HepG2 (cell line): ENCODE measurements at regions not wholly inside any gene's neighbourhood (a gene's known extent, or its start where the extent isn't known, plus 50 kb on each side); places are given as distances from the start of the nearest gene placed in this dataset.

Source experiments
- ATAC-seq: fragments of 200-7000 bp; cut with Tn5 transposase; 3 replicates; pipeline ENCODE4 v1.9.1; 2020; ENCODE audit warnings: mild to moderate bottlenecking, moderate library complexity
- BruUV-seq: library from RNA; stranded (reverse); fragments of 400-500 nt; replicated peaks from 2 replicates; lab custom pipeline; 2021; lab: Mats Ljungman, UMichigan
- CTCF ChIA-PET: fragments of 300-600 bp; formaldehyde crosslinking; extraction: SDS; loops from one replicate; lab custom pipeline; 2021; ENCODE audit warnings: low total read pairs, inconsistent platforms, low intra/inter-chr PET ratio; lab: Yijun Ruan, JAX
- POLR2A ChIA-PET: fragments of 350-600 bp; sonication (Branson Sonifier 250); formaldehyde crosslinking; loops from one replicate; lab custom pipeline; 2020; ENCODE audit warnings: antibody characterized with exemption, inconsistent platforms; lab: Yijun Ruan, JAX
- DNase-seq: peaks from one replicate; pipeline ENCODE4 v3.0.0-alpha.2; 2015; ENCODE audit warnings: low spot score
- FAIRE-seq: peaks from 3 replicates; lab custom pipeline; 2011; peaks lifted over from hg19 to GRCh38; lab: Jason Lieb, UNC
- H2AFZ ChIP-seq: one replicate; pipeline ENCODE4 v1.6.1; 2011; ENCODE audit warnings: low read length, inconsistent platforms
- H3K27ac ChIP-seq: fragments of 300-600 bp; 3 replicates; pipeline ENCODE4 v1.8.0; 2011; ENCODE audit warnings: mixed run types, mild to moderate bottlenecking, mixed read lengths, low read length, inconsistent platforms; ENCODE audit not compliant: insufficient read depth; ENCODE audit errors: extremely low read length
- H3K27me3 ChIP-seq, 2 experiments: fragments of 200-600 bp in 1 of 2; 2 replicates in 1 of 2; 3 replicates in 1 of 2; pipeline versions ENCODE4 v1.6.0 to v1.8.0; 2011; ENCODE audit warnings: low read length in 2 of 2, mild to moderate bottlenecking in 2 of 2, moderate library complexity in 2 of 2, inconsistent platforms in 1 of 2; ENCODE audit not compliant: insufficient read depth in 2 of 2, control insufficient read depth in 1 of 2
- H3K36me3 ChIP-seq, 2 experiments: fragments of 200-600 bp in 1 of 2; replicated peaks in 1 of 2; 2 replicates in 1 of 2; 3 replicates in 1 of 2; pipeline versions ENCODE4 v1.5.1 to v1.8.0; 2011; ENCODE audit warnings: low read length in 2 of 2, inconsistent platforms in 1 of 2; ENCODE audit not compliant: insufficient read depth in 2 of 2, control insufficient read depth in 1 of 2
- H3K4me1 ChIP-seq: 2 replicates; pipeline ENCODE4 v1.5.1; 2012; ENCODE audit warnings: low read length, inconsistent platforms; ENCODE audit not compliant: insufficient read depth
- H3K4me2 ChIP-seq: 2 replicates; pipeline ENCODE4 v1.6.0; 2011; ENCODE audit warnings: low read depth, low read length, inconsistent platforms
- H3K4me3 ChIP-seq, 3 experiments: fragments of 200-600 bp in 1 of 3; sonication (generic), shearing (Covaris generic) in 1 of 3; replicated peaks in 1 of 3; 2 replicates each; pipeline ENCODE4 v1.5.1; 2011 to 2016; ENCODE audit warnings: low read length in 3 of 3, inconsistent platforms in 2 of 3, low read depth in 2 of 3, mild to moderate bottlenecking in 2 of 3, control low read depth in 1 of 3, mixed read lengths in 1 of 3; ENCODE audit not compliant: insufficient read depth in 1 of 3
- H3K79me2 ChIP-seq: one replicate; pipeline ENCODE4 v1.6.1; 2011; ENCODE audit warnings: low read length, inconsistent platforms; ENCODE audit not compliant: insufficient read depth
- H3K9ac ChIP-seq: 2 replicates; pipeline ENCODE4 v1.6.0; 2011; ENCODE audit warnings: mild to moderate bottlenecking, low read depth, low read length, inconsistent platforms; ENCODE audit not compliant: insufficient read depth
- H3K9me3 ChIP-seq: 2 replicates; pipeline ENCODE4 v1.5.1; 2012; ENCODE audit warnings: mild to moderate bottlenecking, low read length
- H4K20me1 ChIP-seq: 2 replicates; pipeline ENCODE4 v1.6.0; 2011; ENCODE audit warnings: inconsistent platforms, mild to moderate bottlenecking, low read length, moderate library complexity; ENCODE audit not compliant: insufficient read depth
- CENPT ChIP-seq: sonication (generic); formaldehyde crosslinking; IDR thresholded peaks from 2 replicates; pipeline ENCODE4 v1.8.0; 2022; ENCODE audit warnings: low read depth, mild to moderate bottlenecking, moderate library complexity, missing genetic modification reagents
- HES4 ChIP-seq: sonication (generic); formaldehyde crosslinking; IDR thresholded peaks from 2 replicates; pipeline ENCODE4 v1.9.0; 2021; ENCODE audit warnings: mild to moderate bottlenecking, missing genetic modification reagents, borderline replicate concordance
- MEIS2 ChIP-seq: sonication (generic); formaldehyde crosslinking; IDR thresholded peaks from 2 replicates; pipeline ENCODE4 v1.9.0; 2021; ENCODE audit warnings: mild to moderate bottlenecking, missing genetic modification reagents
- MLX ChIP-seq: IDR thresholded peaks from 2 replicates; pipeline ENCODE4 v1.6.1; 2016
- NR2F6 ChIP-seq, 2 experiments: IDR thresholded peaks; 2 replicates each; pipeline ENCODE4 v1.6.1; 2016; ENCODE audit warnings: antibody characterized with exemption in 1 of 2, mild to moderate bottlenecking in 1 of 2
- PAWR ChIP-seq: sonication (generic); formaldehyde crosslinking; IDR thresholded peaks from 2 replicates; pipeline ENCODE4 v1.4.0; 2020; ENCODE audit warnings: missing genetic modification reagents, mild to moderate bottlenecking, borderline replicate concordance
- RAD51 ChIP-seq: fragments of 450-650 bp; IDR thresholded peaks from 2 replicates; pipeline ENCODE4 v1.6.1; 2016; ENCODE audit warnings: borderline replicate concordance
- RORA ChIP-seq: sonication (generic); formaldehyde crosslinking; IDR thresholded peaks from 2 replicates; pipeline ENCODE4 v1.5.0; 2020; ENCODE audit warnings: mild to moderate bottlenecking, missing genetic modification reagents, moderate library complexity
- SAFB2 ChIP-seq: sonication (generic); formaldehyde crosslinking; IDR thresholded peaks from 2 replicates; pipeline ENCODE4 v1.5.1; 2020; ENCODE audit warnings: missing genetic modification reagents, low read depth, mild to moderate bottlenecking, borderline replicate concordance
- SCMH1 ChIP-seq: sonication (generic); formaldehyde crosslinking; IDR thresholded peaks from 2 replicates; pipeline ENCODE4 v1.9.0; 2021; ENCODE audit warnings: missing genetic modification reagents, mild to moderate bottlenecking, borderline replicate concordance
- U2AF2 ChIP-seq: fragments of 200-400 bp; formaldehyde crosslinking; IDR thresholded peaks from 2 replicates; pipeline ENCODE4 v1.6.1; 2017; ENCODE audit warnings: low read depth, mild to moderate bottlenecking, low read length
- YEATS4 ChIP-seq: sonication (generic); formaldehyde crosslinking; IDR thresholded peaks from 2 replicates; pipeline ENCODE4 v1.4.0; 2020; ENCODE audit warnings: missing genetic modification reagents, borderline replicate concordance
- ZNF280D ChIP-seq: sonication (generic); formaldehyde crosslinking; IDR thresholded peaks from 2 replicates; pipeline ENCODE4 v1.5.1; 2020; ENCODE audit warnings: mild to moderate bottlenecking, missing genetic modification reagents
- ZNF317 ChIP-seq: sonication (generic); formaldehyde crosslinking; IDR thresholded peaks from 2 replicates; pipeline ENCODE4 v1.5.0; 2020; ENCODE audit warnings: mild to moderate bottlenecking, missing genetic modification reagents
- ZNF598 ChIP-seq: sonication (generic); formaldehyde crosslinking; IDR thresholded peaks from 2 replicates; pipeline ENCODE4 v1.5.1; 2020; ENCODE audit warnings: mild to moderate bottlenecking, missing genetic modification reagents, borderline replicate concordance
- ZSCAN12 ChIP-seq: sonication (generic); formaldehyde crosslinking; IDR thresholded peaks from 2 replicates; pipeline ENCODE4 v1.9.0; 2021; ENCODE audit warnings: mild to moderate bottlenecking, missing genetic modification reagents
- ZSCAN9 ChIP-seq: IDR thresholded peaks from 2 replicates; pipeline ENCODE4 v1.6.1; 2016; ENCODE audit warnings: borderline replicate concordance
- WGBS: methylation state at CpG from one replicate; pipeline ENCODE4 v1.1.6; 2017; ENCODE audit warnings: low lambda C conversion rate; 5-methylcytosine and 5-hydroxymethylcytosine counted together
- in situ Hi-C: cut with HindIII; loops from 2 replicates; pipeline ENCODE4 v1.10.0; 2017; ENCODE audit warnings: low pct_unique_long_range_greater_than_20kb; ENCODE audit not compliant: extremely low pct_ligation_motif_present
- intact Hi-C: fragments of 100-400 bp; cut with micrococcal nuclease; formaldehyde crosslinking; loops from one replicate; pipeline ENCODE4 v1.10.0; 2022; ENCODE audit not compliant: unreplicated experiment
- TF ChIP-seq, protein P1 (sequence below): IDR thresholded peaks from 2 replicates; pipeline ENCODE4 v1.6.1; 2016; ENCODE audit warnings: low read depth
- TF ChIP-seq, protein P2 (sequence below): sonication (generic); formaldehyde crosslinking; IDR thresholded peaks from 2 replicates; pipeline ENCODE4 v1.4.0; 2020; ENCODE audit warnings: missing genetic modification reagents, mild to moderate bottlenecking, borderline replicate concordance

GRCh38 chr12:73665193-73665592 lies 872.4 kb upstream of the ATXN7L3B start:
- Histone ChIP-seq H2AFZ (no peak overlapping the region), H3K79me2 (no peaks in the 10 kb centered on the region), H3K27ac (no peak overlapping the region), H3K4me1 (no peaks in the 10 kb centered on the region), H3K9ac (no peak overlapping the region), H3K36me3 (no peaks in the 10 kb centered on the region), H3K27me3 (no peaks in the 10 kb centered on the region), H4K20me1 (no peaks in the 10 kb centered on the region), H3K4me2 (no peak overlapping the region), H3K4me3 (no peak overlapping the region), H3K9me3 (peaks cover 75% of the 10 kb centered on the region)
- no peak for TF ChIP-seq ZSCAN9 (CRISPR knock-in tag)
- no peak for TF ChIP-seq RAD51
- no peak for TF ChIP-seq PAWR
- no peak for TF ChIP-seq U2AF2
- no peak for TF ChIP-seq RORA
- TF ChIP-seq MLX (CRISPR knock-in tag), result no peak
- TF ChIP-seq YEATS4 (CRISPR knock-in tag), result no peak
- TF ChIP-seq CENPT, result no peak
- TF ChIP-seq SCMH1 (CRISPR knock-in tag), result no peak
- TF ChIP-seq ZSCAN12 (CRISPR knock-in tag), result no peak
- TF ChIP-seq MEIS2 (CRISPR knock-in tag), result no peak
- no peak for TF ChIP-seq ZNF280D (CRISPR knock-in tag)
- TF ChIP-seq NR2F6 (IDR thresholded peaks at IDR 0.05), result no peak
- no peak for TF ChIP-seq NR2F6 (CRISPR knock-in tag; IDR thresholded peaks at IDR 0.05)
- TF ChIP-seq, protein P1, sequence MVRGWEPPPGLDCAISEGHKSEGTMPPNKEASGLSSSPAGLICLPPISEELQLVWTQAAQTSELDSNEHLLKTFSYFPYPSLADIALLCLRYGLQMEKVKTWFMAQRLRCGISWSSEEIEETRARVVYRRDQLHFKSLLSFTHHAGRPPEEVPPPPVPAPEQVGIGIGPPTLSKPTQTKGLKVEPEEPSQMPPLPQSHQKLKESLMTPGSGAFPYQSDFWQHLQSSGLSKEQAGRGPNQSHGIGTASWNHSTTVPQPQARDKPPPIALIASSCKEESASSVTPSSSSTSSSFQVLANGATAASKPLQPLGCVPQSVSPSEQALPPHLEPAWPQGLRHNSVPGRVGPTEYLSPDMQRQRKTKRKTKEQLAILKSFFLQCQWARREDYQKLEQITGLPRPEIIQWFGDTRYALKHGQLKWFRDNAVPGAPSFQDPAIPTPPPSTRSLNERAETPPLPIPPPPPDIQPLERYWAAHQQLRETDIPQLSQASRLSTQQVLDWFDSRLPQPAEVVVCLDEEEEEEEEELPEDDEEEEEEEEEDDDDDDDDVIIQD (CRISPR knock-in tag), result no peak
- TF ChIP-seq, protein P2, sequence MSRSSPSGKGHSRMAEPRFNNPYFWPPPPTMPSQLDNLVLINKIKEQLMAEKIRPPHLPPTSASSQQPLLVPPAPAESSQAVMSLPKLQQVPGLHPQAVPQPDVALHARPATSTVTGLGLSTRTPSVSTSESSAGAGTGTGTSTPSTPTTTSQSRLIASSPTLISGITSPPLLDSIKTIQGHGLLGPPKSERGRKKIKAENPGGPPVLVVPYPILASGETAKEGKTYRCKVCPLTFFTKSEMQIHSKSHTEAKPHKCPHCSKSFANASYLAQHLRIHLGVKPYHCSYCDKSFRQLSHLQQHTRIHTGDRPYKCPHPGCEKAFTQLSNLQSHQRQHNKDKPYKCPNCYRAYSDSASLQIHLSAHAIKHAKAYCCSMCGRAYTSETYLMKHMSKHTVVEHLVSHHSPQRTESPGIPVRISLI, result no peak
- TF ChIP-seq SAFB2 (CRISPR knock-in tag), result no peak
- TF ChIP-seq ZNF598 (CRISPR knock-in tag), result no peak
- no peak for TF ChIP-seq ZNF317 (CRISPR knock-in tag)
- no peak for TF ChIP-seq HES4 (CRISPR knock-in tag)
- ATAC-seq (no peak), FAIRE-seq (no peak), DNase-seq (no peak)
- ChIA-PET CTCF (no interaction called here), POLR2A (no interaction called here)
- in situ Hi-C loops, result no loop called here
- no TSS peak for BruUV-seq
- WGBS, result 51% methylated on average over 9 of the region's 16 CpGs
- intact Hi-C loops, result no loop called here
